Spleen (tissue), 7 donors: ENCODE measurements at regions not wholly inside any gene's neighbourhood (a gene's known extent, or its start where the extent isn't known, plus 50 kb on each side); places are given as distances from the start of the nearest gene placed in this dataset.

Source experiments
- CTCF ChIP-seq, 11 experiments: fragments of 200-600 bp in 7 of 11; fragments of 450-650 bp in 4 of 11; sonication (generic) in 4 of 11; IDR thresholded peaks in 8 of 11; conservative IDR thresholded peaks in 3 of 11; 1 replicate in 7 of 11; 2 replicates in 4 of 11; pipeline versions ENCODE4 v1.4.0 to v1.8.0; 2016 to 2021; ENCODE audit warnings: antibody characterized with exemption in 11 of 11, inconsistent platforms in 4 of 11, mild to moderate bottlenecking in 1 of 11
- POLR2A ChIP-seq, 3 donors: fragments of 450-650 bp; IDR thresholded peaks; one replicate each; pipeline ENCODE4 v1.5.1; 2017; ENCODE audit warnings: antibody characterized with exemption in 3 of 3, mild to moderate bottlenecking in 1 of 3
- donor health status: DM: no; HTN: no; CAD: no; lungs with moderate emphysema.
- donor health status: DM: no; HTN: no; CAD: no.
- donor health status: DM: no; HTN: no; CAD: no.

GRCh38 chr18:4640349-4641012 lies 185.4 kb upstream of the DLGAP1 start:
- TF ChIP-seq POLR2A (IDR thresholded peaks at IDR 0.05) (no peak), CTCF (IDR thresholded peaks at IDR 0.05 in 8 of 11, conservative IDR thresholded peaks at IDR 0.05 in 3 of 11) (no peak)
